ENCODE measurements at regions not wholly inside any gene's neighbourhood (a gene's known extent, or its start where the extent isn't known, plus 50 kb on each side); places are given as distances from the start of the nearest gene placed in this dataset.

GRCh38 chr1:91104712-91105111, 82.9 kb upstream of the ZNF644 start (continued):
- no peak for TF ChIP-seq REST (IDR thresholded peaks at IDR 0.05; ENCODE audit: borderline replicate concordance)
- TF ChIP-seq REST (CRISPR knock-in tag; IDR thresholded peaks at IDR 0.05; ENCODE audit: low read depth) = no peak
- no peak for TF ChIP-seq SNRNP70 (optimal IDR thresholded peaks at IDR 0.05; ENCODE audit: low read depth, low read length)
- no peak for TF ChIP-seq ZBTB8A (IDR thresholded peaks at IDR 0.05; ENCODE audit: partially characterized antibody)
- TF ChIP-seq RCOR1 (IDR thresholded peaks at IDR 0.05; ENCODE audit: borderline replicate concordance in 1 of 2, low read depth in 2 of 2, low read length in 2 of 2) = no peak
- no peak for TF ChIP-seq ZNF23 (CRISPR knock-in tag; IDR thresholded peaks at IDR 0.05)
- TF ChIP-seq POLR2A (conservative IDR thresholded peaks at IDR 0.05) = no peak
- TF ChIP-seq VEZF1 (CRISPR knock-in tag; IDR thresholded peaks at IDR 0.05) = no peak
- no peak for TF ChIP-seq FOXP4 (CRISPR knock-in tag; IDR thresholded peaks at IDR 0.05; ENCODE audit: borderline replicate concordance)
- TF ChIP-seq PPARD (CRISPR knock-in tag; IDR thresholded peaks at IDR 0.05) = no peak

Data from K562 (cell line).